ENCODE measurements at regions not wholly inside any gene's neighbourhood (a gene's known extent, or its start where the extent isn't known, plus 50 kb on each side); places are given as distances from the start of the nearest gene placed in this dataset.

DNA sequence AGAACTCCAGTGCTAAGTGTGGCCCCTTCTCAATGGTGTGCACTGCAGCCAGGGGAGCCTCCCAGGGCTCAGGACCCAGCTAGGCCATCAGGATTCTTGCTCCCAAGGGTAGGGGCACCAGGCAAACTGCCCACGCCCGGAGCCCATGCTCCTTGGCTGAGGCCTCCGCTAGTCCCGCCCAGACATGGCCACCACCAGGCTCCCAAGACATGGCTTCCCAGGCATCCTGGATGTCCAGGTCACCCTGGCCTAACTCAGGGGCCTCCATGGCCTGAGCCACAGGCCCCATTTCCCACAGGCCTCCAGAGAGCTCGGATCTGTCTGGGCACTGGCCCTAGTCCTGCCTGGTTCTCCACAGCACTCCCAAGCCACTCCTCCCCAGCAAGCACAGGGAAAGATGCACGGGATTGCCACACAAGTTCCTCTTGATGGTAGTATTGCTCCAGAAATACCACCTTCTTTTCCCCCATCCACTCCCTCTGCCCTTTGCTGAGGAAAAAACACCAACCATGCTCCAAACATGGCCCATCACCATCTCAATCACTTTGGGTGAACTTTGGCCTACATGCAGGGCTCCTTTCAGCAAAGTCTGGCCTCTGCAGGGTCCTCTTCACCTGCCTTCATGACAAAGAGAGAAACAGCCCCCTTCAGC lies 274.7 kb upstream of the AGTR2 start:
- DNase-seq (ENCODE audit: insufficient read length, low spot score) = no peak
- no peak for FAIRE-seq
- no peak for TF ChIP-seq PAX5 (IDR thresholded peaks at IDR 0.05; ENCODE audit: insufficient read depth, low read length, severe bottlenecking)
- TF ChIP-seq TAF1 (IDR thresholded peaks at IDR 0.05; ENCODE audit: low read depth, low read length) = no peak
- no peak for TF ChIP-seq POLR2AphosphoS5 (IDR thresholded peaks at IDR 0.05; ENCODE audit: low read depth, low read length)
- no peak for TF ChIP-seq SPI1 (IDR thresholded peaks at IDR 0.05; ENCODE audit: low read depth, low read length)
- TF ChIP-seq POU2F2 (IDR thresholded peaks at IDR 0.05; ENCODE audit: low read depth, low read length) = no peak
- no peak for TF ChIP-seq POLR2A (IDR thresholded peaks at IDR 0.05; ENCODE audit: low read depth, low read length)

DNA sequence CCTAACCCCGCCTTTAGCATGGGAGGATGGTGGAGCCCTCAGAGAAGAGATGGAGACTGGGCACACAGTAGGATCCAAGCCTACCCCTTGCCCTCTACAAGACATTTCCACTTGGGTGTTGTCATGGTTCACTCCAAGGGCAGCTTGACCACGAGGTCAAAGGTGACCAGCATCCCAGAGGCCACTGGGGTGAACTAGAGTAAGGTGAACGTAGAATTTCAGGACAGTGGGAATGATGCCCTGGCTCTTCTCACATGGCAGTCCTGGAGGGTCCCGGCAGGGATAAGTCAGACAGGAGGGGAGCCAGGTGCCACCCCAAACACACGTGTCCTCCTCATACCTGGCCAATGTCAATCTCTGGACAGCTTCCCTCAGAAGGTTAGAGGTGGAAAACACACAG lies 274.2 kb upstream of the AGTR2 start:
- FAIRE-seq = no peak

DNA sequence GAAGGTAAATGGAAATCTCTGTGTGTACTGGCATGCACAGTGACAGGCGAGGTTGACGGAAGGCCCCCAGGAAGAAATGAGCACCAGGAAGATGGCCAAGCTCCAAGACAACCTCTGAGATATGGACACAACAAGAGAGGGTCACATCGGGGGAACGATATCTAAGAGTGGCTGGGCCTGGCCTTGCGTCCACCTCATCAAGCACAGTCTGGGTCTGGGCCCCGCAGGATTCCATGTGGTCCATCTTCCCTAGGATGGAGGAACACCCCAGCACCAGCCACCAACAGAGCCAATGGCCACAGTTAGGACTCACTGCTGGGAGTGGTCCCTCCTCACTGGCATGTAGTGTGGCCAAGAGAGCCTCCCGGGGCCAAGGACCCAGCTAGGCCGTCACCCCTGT lies 272.6 kb upstream of the AGTR2 start:
- TF ChIP-seq POLR2A (IDR thresholded peaks at IDR 0.05; ENCODE audit: low read depth, low read length) (no peak), TAF1 (IDR thresholded peaks at IDR 0.05; ENCODE audit: low read depth, low read length) (no peak), POU2F2 (IDR thresholded peaks at IDR 0.05; ENCODE audit: low read depth, low read length) (no peak), SPI1 (IDR thresholded peaks at IDR 0.05; ENCODE audit: low read depth, low read length) (no peak), POLR2AphosphoS5 (IDR thresholded peaks at IDR 0.05; ENCODE audit: low read depth, low read length) (no peak), PAX5 (IDR thresholded peaks at IDR 0.05; ENCODE audit: insufficient read depth, low read length, severe bottlenecking) (no peak)
- no peak for FAIRE-seq
- DNase-seq (ENCODE audit: insufficient read length, low spot score) = no peak

More for the DNA sequence above, 274.2 kb upstream of the AGTR2 start:
- no peak for DNase-seq (ENCODE audit: insufficient read length, low spot score)
- TF ChIP-seq TAF1 (IDR thresholded peaks at IDR 0.05; ENCODE audit: low read depth, low read length) (no peak), POLR2A (IDR thresholded peaks at IDR 0.05; ENCODE audit: low read depth, low read length) (no peak), PAX5 (IDR thresholded peaks at IDR 0.05; ENCODE audit: insufficient read depth, low read length, severe bottlenecking) (no peak), SPI1 (IDR thresholded peaks at IDR 0.05; ENCODE audit: low read depth, low read length) (no peak), POLR2AphosphoS5 (IDR thresholded peaks at IDR 0.05; ENCODE audit: low read depth, low read length) (no peak), POU2F2 (IDR thresholded peaks at IDR 0.05; ENCODE audit: low read depth, low read length) (no peak)

DNA sequence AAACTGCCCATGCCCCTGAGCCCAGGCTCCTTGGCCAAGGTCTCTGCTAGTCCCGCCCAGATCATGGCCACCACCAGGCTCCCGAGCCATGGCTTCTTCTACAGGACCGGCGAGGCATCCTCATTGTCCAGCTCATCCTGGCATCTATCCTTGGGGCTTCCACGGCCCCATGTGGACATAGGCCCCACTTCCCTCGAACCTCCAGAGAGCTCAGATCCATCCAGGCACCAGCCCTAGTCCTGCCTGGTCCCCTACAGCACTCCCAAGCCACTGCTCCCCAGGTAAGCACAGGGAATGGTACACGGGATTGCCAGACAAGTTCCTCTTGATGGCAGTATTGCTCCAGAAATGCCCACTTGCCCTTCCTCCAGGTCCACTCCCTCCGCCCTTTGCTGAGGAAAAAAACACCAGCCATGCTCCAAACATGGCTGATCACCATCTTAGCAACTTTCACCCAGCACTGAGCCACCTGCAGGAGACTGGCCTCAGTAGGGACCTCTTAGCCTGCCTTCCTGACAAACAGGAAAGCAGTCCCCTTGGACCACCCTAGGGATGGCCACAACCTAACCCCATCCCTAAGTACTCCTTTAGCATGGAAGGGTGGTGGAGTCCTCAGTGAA lies 272.1 kb upstream of the AGTR2 start:
- DNase-seq (ENCODE audit: insufficient read length, low spot score) = no peak
- peak; percentile 9 for FAIRE-seq

DNA sequence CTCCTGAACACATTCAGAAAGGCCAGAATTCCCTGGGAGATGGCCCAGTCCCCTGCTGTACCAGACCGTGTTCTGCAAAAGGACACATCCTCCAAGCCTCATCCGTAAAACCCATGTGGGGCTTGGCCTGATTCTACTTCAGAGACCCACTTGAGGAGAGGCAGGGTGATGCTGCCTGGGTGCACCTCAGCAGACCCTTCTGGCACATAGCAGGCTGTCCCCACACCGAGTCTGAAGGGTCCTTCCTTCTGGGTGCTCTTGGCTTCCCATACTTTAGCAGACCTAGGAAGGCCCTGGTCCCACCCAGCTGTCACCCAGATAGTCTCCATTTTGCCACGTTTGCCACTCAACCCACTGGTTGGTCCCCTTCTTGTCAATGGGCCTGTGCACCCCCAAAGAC lies 270.1 kb upstream of the AGTR2 start:
- peak; percentile 63 for FAIRE-seq
- DNase-seq (ENCODE audit: insufficient read length, low spot score) = no peak

More for the DNA sequence above, 272.1 kb upstream of the AGTR2 start:
- TF ChIP-seq TAF1 (IDR thresholded peaks at IDR 0.05; ENCODE audit: low read depth, low read length) (no peak), POLR2A (IDR thresholded peaks at IDR 0.05; ENCODE audit: low read depth, low read length) (no peak), POU2F2 (IDR thresholded peaks at IDR 0.05; ENCODE audit: low read depth, low read length) (no peak)

DNA sequence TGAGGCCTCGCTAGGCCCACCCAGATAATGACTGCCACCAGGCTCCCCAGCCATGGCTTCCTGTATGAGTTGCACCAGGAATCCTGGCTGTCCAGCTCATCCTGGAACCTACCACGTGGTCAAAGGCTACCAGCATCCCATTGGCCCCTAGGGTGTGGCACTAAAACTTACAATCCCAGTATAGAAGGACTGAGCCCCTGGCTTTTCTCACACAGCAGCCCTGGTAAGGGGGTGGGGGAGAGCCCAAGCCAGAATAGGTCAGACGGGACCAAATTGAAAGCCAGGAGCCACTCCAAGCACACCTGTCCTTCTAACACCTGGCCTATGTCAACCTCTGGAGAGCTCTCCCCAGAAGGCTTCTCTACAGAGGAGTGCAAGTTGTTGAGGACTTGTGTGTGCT lies 269.3 kb upstream of the AGTR2 start:
- DNase-seq (ENCODE audit: insufficient read length, low spot score) (no peak), FAIRE-seq (no peak)
- TF ChIP-seq TAF1 (IDR thresholded peaks at IDR 0.05; ENCODE audit: low read depth, low read length) (no peak), PAX5 (IDR thresholded peaks at IDR 0.05; ENCODE audit: insufficient read depth, low read length, severe bottlenecking) (no peak), SPI1 (IDR thresholded peaks at IDR 0.05; ENCODE audit: low read depth, low read length) (no peak), POLR2A (IDR thresholded peaks at IDR 0.05; ENCODE audit: low read depth, low read length) (no peak), POLR2AphosphoS5 (IDR thresholded peaks at IDR 0.05; ENCODE audit: low read depth, low read length) (no peak), POU2F2 (IDR thresholded peaks at IDR 0.05; ENCODE audit: low read depth, low read length) (no peak)

More for the DNA sequence above, 270.1 kb upstream of the AGTR2 start:
- no peak for TF ChIP-seq PAX5 (IDR thresholded peaks at IDR 0.05; ENCODE audit: insufficient read depth, low read length, severe bottlenecking)
- no peak for TF ChIP-seq POLR2A (IDR thresholded peaks at IDR 0.05; ENCODE audit: low read depth, low read length)
- no peak for TF ChIP-seq TAF1 (IDR thresholded peaks at IDR 0.05; ENCODE audit: low read depth, low read length)
- no peak for TF ChIP-seq POLR2AphosphoS5 (IDR thresholded peaks at IDR 0.05; ENCODE audit: low read depth, low read length)
- no peak for TF ChIP-seq SPI1 (IDR thresholded peaks at IDR 0.05; ENCODE audit: low read depth, low read length)

DNA sequence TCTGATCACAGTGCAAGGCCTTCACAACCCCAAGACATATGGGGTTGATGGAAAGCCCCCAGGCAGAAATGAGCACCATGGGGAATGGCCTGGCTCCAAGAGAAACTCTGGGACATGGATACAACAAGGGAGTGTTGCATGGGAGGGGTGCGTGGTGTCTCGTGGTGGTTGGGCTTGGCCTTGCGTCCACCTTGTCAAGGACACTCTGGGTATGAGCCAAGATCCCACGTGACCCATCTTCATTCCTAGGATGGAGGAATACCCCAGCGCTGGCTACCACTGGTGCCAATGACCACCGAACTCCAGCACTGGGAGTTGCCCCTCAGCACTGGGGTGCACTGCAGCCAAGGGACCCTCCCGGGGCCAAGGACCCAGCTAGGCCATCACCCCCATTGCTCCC lies 267.5 kb upstream of the AGTR2 start:
- DNase-seq (ENCODE audit: insufficient read length, low spot score) = no peak
- TF ChIP-seq TAF1 (IDR thresholded peaks at IDR 0.05; ENCODE audit: low read depth, low read length) = no peak
- no peak for TF ChIP-seq POLR2AphosphoS5 (IDR thresholded peaks at IDR 0.05; ENCODE audit: low read depth, low read length)
- TF ChIP-seq POLR2A (IDR thresholded peaks at IDR 0.05; ENCODE audit: low read depth, low read length) = no peak
- no peak for TF ChIP-seq SPI1 (IDR thresholded peaks at IDR 0.05; ENCODE audit: low read depth, low read length)
- no peak for TF ChIP-seq PAX5 (IDR thresholded peaks at IDR 0.05; ENCODE audit: insufficient read depth, low read length, severe bottlenecking)
- TF ChIP-seq POU2F2 (IDR thresholded peaks at IDR 0.05; ENCODE audit: low read depth, low read length) = no peak
- no peak for FAIRE-seq

DNA sequence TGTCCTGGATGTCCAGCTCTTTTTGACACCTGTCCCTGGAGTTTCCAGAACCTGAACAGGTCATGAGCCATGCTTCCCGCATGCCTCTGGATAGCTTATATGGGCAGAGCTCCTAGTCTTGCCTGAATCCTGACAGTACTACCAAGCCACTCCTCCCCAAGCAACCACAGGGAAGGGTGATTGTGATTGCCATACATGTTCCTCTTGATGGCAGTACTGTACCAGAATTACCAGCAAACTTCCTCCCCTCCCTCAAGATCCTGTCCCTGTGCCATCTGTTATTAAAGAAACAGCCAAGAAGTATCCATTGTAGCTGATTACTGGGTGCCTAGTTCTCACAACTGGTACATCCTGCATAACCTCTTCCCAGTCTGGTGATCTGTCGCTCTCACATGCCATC lies 264.3 kb upstream of the AGTR2 start:
- FAIRE-seq = no peak
- no peak for DNase-seq (ENCODE audit: insufficient read length, low spot score)
- TF ChIP-seq POU2F2 (IDR thresholded peaks at IDR 0.05; ENCODE audit: low read depth, low read length) = no peak

DNA sequence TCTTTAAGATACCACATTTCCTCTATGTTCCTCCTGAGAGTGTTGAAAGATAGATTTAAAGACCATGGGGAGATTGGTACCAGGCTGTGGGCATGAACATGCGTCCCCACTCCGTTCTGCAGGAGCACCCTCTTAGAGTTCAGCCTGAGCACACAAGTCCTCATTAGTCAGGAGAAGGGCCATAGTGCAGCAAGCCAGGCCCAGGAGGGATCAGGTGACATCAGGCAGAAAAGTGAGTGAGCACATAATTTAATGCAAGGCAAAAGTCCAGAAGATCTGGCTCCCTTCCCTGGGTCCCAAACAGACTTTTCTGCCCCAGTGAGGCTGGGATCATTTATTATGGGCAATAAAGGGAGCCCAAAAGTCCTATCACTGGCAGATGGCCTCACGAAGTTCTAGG lies 263.7 kb upstream of the AGTR2 start:
- TF ChIP-seq POU2F2 (IDR thresholded peaks at IDR 0.05; ENCODE audit: low read depth, low read length) (no peak), TAF1 (IDR thresholded peaks at IDR 0.05; ENCODE audit: low read depth, low read length) (no peak), PAX5 (IDR thresholded peaks at IDR 0.05; ENCODE audit: insufficient read depth, low read length, severe bottlenecking) (no peak), POLR2AphosphoS5 (IDR thresholded peaks at IDR 0.05; ENCODE audit: low read depth, low read length) (no peak), POLR2A (IDR thresholded peaks at IDR 0.05; ENCODE audit: low read depth, low read length) (no peak), SPI1 (IDR thresholded peaks at IDR 0.05; ENCODE audit: low read depth, low read length) (no peak)
- FAIRE-seq (no peak), DNase-seq (ENCODE audit: insufficient read length, low spot score) (no peak)

DNA sequence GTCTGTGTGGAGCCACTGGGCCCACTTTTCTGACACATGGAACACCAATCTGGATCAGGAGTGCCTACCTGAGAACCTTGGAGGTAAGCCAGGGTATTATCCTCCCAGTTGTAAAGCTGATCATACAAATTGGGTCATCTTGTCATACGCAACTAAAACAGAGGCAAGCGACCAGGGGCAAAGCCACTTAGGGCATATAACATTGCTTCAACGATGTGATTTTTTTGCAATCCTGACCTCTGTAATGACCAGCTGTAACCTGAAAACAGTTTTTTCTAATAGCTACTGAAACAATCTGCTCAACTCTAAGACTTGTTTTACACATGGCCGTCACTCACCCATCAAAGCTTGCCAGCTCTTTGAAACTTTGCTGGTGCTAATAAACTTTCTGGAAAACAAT lies 261.5 kb upstream of the AGTR2 start:
- FAIRE-seq = no peak
- TF ChIP-seq TAF1 (IDR thresholded peaks at IDR 0.05; ENCODE audit: low read depth, low read length) (no peak), POLR2AphosphoS5 (IDR thresholded peaks at IDR 0.05; ENCODE audit: low read depth, low read length) (no peak), POLR2A (IDR thresholded peaks at IDR 0.05; ENCODE audit: low read depth, low read length) (no peak), POU2F2 (IDR thresholded peaks at IDR 0.05; ENCODE audit: low read depth, low read length) (no peak), SPI1 (IDR thresholded peaks at IDR 0.05; ENCODE audit: low read depth, low read length) (no peak), PAX5 (IDR thresholded peaks at IDR 0.05; ENCODE audit: insufficient read depth, low read length, severe bottlenecking) (no peak)
- no peak for DNase-seq (ENCODE audit: insufficient read length, low spot score)

All from GM12891 (cell line).